ENCODE measurements at regions not wholly inside any gene's neighbourhood (a gene's known extent, or its start where the extent isn't known, plus 50 kb on each side); places are given as distances from the start of the nearest gene placed in this dataset.
A peak's percentile ranks its signal among the peaks of the same experiment; 100 is the strongest.

- no peak for DNase-seq
These were observed 133.1 kb downstream of the IQUB start for GRCh38 chr7:123401295-123401694.

GRCh38 chr7:123400196-123400595 is 134.2 kb downstream of the IQUB start:
- DNase-seq: no peak

- no peak for DNase-seq
These were observed 135.5 kb downstream of the IQUB start for GRCh38 chr7:123398921-123399320.

- no peak for DNase-seq
These were observed 136.6 kb downstream of the IQUB start for GRCh38 chr7:123397746-123398338.

GRCh38 chr7:123393623-123394022 is 140.8 kb downstream of the IQUB start:
- no peak for DNase-seq

GRCh38 chr7:123372368-123372767 is 162.0 kb downstream of the IQUB start:
- no peak for DNase-seq

- DNase-seq: peak in 1 of 5 donors; percentile 1
These were observed 166.8 kb downstream of the IQUB start for GRCh38 chr7:123367484-123368122.

- DNase-seq: no peak
These were observed 167.3 kb upstream of the SLC13A1 start for GRCh38 chr7:123367031-123367430.

- no peak for DNase-seq
These were observed 166.9 kb upstream of the SLC13A1 start for GRCh38 chr7:123366626-123367025.

- DNase-seq: no peak
These were observed 160.9 kb upstream of the SLC13A1 start for GRCh38 chr7:123360631-123361030.

- DNase-seq: no peak
These were observed 155.9 kb upstream of the SLC13A1 start for GRCh38 chr7:123355576-123356190.

GRCh38 chr7:123352973-123353372 is 153.2 kb upstream of the SLC13A1 start:
- DNase-seq: no peak

- DNase-seq: no peak
These were observed 152.0 kb upstream of the SLC13A1 start for GRCh38 chr7:123351516-123352505.

GRCh38 chr7:123351027-123351426 is 151.3 kb upstream of the SLC13A1 start:
- no peak for DNase-seq

GRCh38 chr7:123348690-123349089 is 148.9 kb upstream of the SLC13A1 start:
- no peak for DNase-seq

GRCh38 chr7:123346766-123347165 is 147.0 kb upstream of the SLC13A1 start:
- DNase-seq: no peak

GRCh38 chr7:123343611-123344010 is 143.8 kb upstream of the SLC13A1 start:
- no peak for DNase-seq

- DNase-seq: no peak
These were observed 141.3 kb upstream of the SLC13A1 start for GRCh38 chr7:123341102-123341501.

- no peak for DNase-seq
These were observed 138.9 kb upstream of the SLC13A1 start for GRCh38 chr7:123338688-123339087.

GRCh38 chr7:123329988-123330643 is 130.3 kb upstream of the SLC13A1 start:
- DNase-seq: no peak

- no peak for DNase-seq
These were observed 127.9 kb upstream of the SLC13A1 start for GRCh38 chr7:123327661-123328060.

GRCh38 chr7:123324283-123324682 is 124.5 kb upstream of the SLC13A1 start:
- DNase-seq: no peak

GRCh38 chr7:123323689-123324088 is 123.9 kb upstream of the SLC13A1 start:
- DNase-seq: no peak
